Fibroblast of upper back skin (primary cell): ENCODE measurements at regions not wholly inside any gene's neighbourhood (a gene's known extent, or its start where the extent isn't known, plus 50 kb on each side); places are given as distances from the start of the nearest gene placed in this dataset.
"Not testable (repeated sequence)": the region's sequence is repeated elsewhere in the genome, so short reads cannot be mapped to it uniquely, and the experiment has no call there.

Source experiments
- DNase-seq: peaks from one replicate; pipeline ENCODE4 v3.0.0-alpha.2; 2013

GRCh38 chr6:95867205-95867604, 148.6 kb upstream of the FUT9 start:
- no peak for DNase-seq

- DNase-seq: no peak
These were observed 138.3 kb upstream of the FUT9 start for GRCh38 chr6:95877480-95877879.

- no peak for DNase-seq
These were observed 135.9 kb upstream of the FUT9 start for GRCh38 chr6:95879856-95880255.

- peak; percentile 11 for DNase-seq
These were observed 133.4 kb upstream of the FUT9 start for GRCh38 chr6:95882371-95882770.

- DNase-seq: not testable (repeated sequence)
These were observed 127.1 kb upstream of the FUT9 start for GRCh38 chr6:95888711-95889110.

GRCh38 chr6:95905132-95905531, 110.6 kb upstream of the FUT9 start:
- no peak for DNase-seq

GRCh38 chr6:95917034-95917433, 98.7 kb upstream of the FUT9 start:
- DNase-seq: no peak

- no peak for DNase-seq
These were observed 92.3 kb upstream of the FUT9 start for GRCh38 chr6:95923518-95923917.

- DNase-seq: no peak
These were observed 80.0 kb upstream of the FUT9 start for GRCh38 chr6:95935736-95936135.

- DNase-seq: no peak
These were observed 68.9 kb upstream of the FUT9 start for GRCh38 chr6:95946906-95947305.

- no peak for DNase-seq
These were observed 67.5 kb upstream of the FUT9 start for GRCh38 chr6:95948324-95948723.

- DNase-seq: no peak
These were observed 65.8 kb upstream of the FUT9 start for GRCh38 chr6:95949985-95950384.

GRCh38 chr6:95958686-95959085, 57.1 kb upstream of the FUT9 start:
- DNase-seq: no peak

- DNase-seq: no peak
These were observed 56.5 kb upstream of the FUT9 start for GRCh38 chr6:95959261-95959660.
